A673 (cell line): ENCODE measurements at regions not wholly inside any gene's neighbourhood (a gene's known extent, or its start where the extent isn't known, plus 50 kb on each side); places are given as distances from the start of the nearest gene placed in this dataset.

Experiments
- EZH2 ChIP-seq: fragments of 200-600 bp; sonication (generic); IDR thresholded peaks from 2 replicates; pipeline ENCODE4 v1.6.1; 2017; ENCODE audit warnings: borderline replicate concordance, low read depth, mild to moderate bottlenecking, mixed read lengths, antibody characterized with exemption, low read length; ENCODE audit not compliant: poor library complexity, severe bottlenecking
- TF ChIP-seq, protein P1 (sequence below): fragments of 300-800, 200-600 bp; sonication (generic); conservative IDR thresholded peaks from 2 replicates; pipeline ENCODE4 v1.5.1; 2017; ENCODE audit warnings: low read depth, mild to moderate bottlenecking, antibody characterized with exemption, low read length, moderate library complexity, mixed read lengths

- TF ChIP-seq, protein P1, sequence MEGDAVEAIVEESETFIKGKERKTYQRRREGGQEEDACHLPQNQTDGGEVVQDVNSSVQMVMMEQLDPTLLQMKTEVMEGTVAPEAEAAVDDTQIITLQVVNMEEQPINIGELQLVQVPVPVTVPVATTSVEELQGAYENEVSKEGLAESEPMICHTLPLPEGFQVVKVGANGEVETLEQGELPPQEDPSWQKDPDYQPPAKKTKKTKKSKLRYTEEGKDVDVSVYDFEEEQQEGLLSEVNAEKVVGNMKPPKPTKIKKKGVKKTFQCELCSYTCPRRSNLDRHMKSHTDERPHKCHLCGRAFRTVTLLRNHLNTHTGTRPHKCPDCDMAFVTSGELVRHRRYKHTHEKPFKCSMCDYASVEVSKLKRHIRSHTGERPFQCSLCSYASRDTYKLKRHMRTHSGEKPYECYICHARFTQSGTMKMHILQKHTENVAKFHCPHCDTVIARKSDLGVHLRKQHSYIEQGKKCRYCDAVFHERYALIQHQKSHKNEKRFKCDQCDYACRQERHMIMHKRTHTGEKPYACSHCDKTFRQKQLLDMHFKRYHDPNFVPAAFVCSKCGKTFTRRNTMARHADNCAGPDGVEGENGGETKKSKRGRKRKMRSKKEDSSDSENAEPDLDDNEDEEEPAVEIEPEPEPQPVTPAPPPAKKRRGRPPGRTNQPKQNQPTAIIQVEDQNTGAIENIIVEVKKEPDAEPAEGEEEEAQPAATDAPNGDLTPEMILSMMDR: no peak
- TF ChIP-seq EZH2: no peak
Observed at GRCh38 chr1:222071387-222071786, 329.5 kb upstream of the DUSP10 start.
